Activated naive CD4-positive, alpha-beta T cell treated with anti-CD3 and anti-CD28 coated beads, Interleukin-2, amount 50 U/mL, for 72 hours (primary cell): ENCODE measurements at regions not wholly inside any gene's neighbourhood (a gene's known extent, or its start where the extent isn't known, plus 50 kb on each side); places are given as distances from the start of the nearest gene placed in this dataset.
"Not testable (repeated sequence)": the region's sequence is repeated elsewhere in the genome, so short reads cannot be mapped to it uniquely, and the experiment has no call there.

Source experiments
- ATAC-seq, 2 donors: fragments of 150-1000 bp; cut with Tn5 transposase; 2 replicates each; pipeline ENCODE4 v1.10.0; 2021; ENCODE audit warnings: mild to moderate bottlenecking in 2 of 2, moderate library complexity in 2 of 2
- DNase-seq, 2 donors: peaks; one replicate each; pipeline ENCODE4 v3.0.0; 2021 to 2022; ENCODE audit warnings: low spot score in 2 of 2
- H3K27ac Mint-ChIP-seq, 2 donors: one replicate each; pipeline ENCODE4 v1.8.0; 2022; ENCODE audit warnings: mild to moderate bottlenecking in 2 of 2, mixed read lengths in 2 of 2
- H3K36me3 Mint-ChIP-seq, 2 donors: one replicate each; pipeline ENCODE4 v1.8.0; 2022; ENCODE audit warnings: mixed read lengths in 2 of 2
- H3K9me3 Mint-ChIP-seq, 2 donors: one replicate each; pipeline ENCODE4 v1.8.0; 2022; ENCODE audit warnings: mixed read lengths in 2 of 2

GRCh38 chr5:174987443-174988012 is 263.1 kb downstream of the MSX2 start:
- Mint-ChIP-seq H3K27ac (no peak overlapping the region), H3K9me3 (no peaks in the 10 kb centered on the region), H3K36me3 (no peaks in the 10 kb centered on the region)
- no peak for DNase-seq
- ATAC-seq: no peak

GRCh38 chr5:174984863-174985262 is 260.5 kb downstream of the MSX2 start:
- H3K36me3 Mint-ChIP-seq: no peaks in the 10 kb centered on the region
- no peak overlapping the region for H3K27ac Mint-ChIP-seq
- DNase-seq (no peak), ATAC-seq (no peak)
- H3K9me3 Mint-ChIP-seq: no peaks in the 10 kb centered on the region

GRCh38 chr5:174982485-174982884 is 258.1 kb downstream of the MSX2 start:
- DNase-seq: no peak
- Mint-ChIP-seq H3K9me3 (no peaks in the 10 kb centered on the region), H3K36me3 (no peaks in the 10 kb centered on the region), H3K27ac (no peak overlapping the region)
- no peak for ATAC-seq

- DNase-seq (no peak), ATAC-seq (no peak)
- no peaks in the 10 kb centered on the region for H3K36me3 Mint-ChIP-seq
- no peaks in the 10 kb centered on the region for H3K9me3 Mint-ChIP-seq
- H3K27ac Mint-ChIP-seq: no peak overlapping the region
These were observed 257.0 kb downstream of the MSX2 start for GRCh38 chr5:174981416-174981815.

GRCh38 chr5:174980952-174981351 is 256.6 kb downstream of the MSX2 start:
- H3K9me3 Mint-ChIP-seq: no peaks in the 10 kb centered on the region
- ATAC-seq: no peak

GRCh38 chr5:174972291-174972690 is 247.9 kb downstream of the MSX2 start:
- DNase-seq (no peak), ATAC-seq (no peak)
- H3K9me3 Mint-ChIP-seq: peaks cover 5 to 23% of the 10 kb centered on the region in 2 donors
- no peak overlapping the region for H3K27ac Mint-ChIP-seq
- H3K36me3 Mint-ChIP-seq: peaks cover under 1 to 29% of the 10 kb centered on the region in 2 donors

More at GRCh38 chr5:174980952-174981351, 256.6 kb downstream of the MSX2 start:
- DNase-seq: no peak
- H3K36me3 Mint-ChIP-seq: no peaks in the 10 kb centered on the region
- H3K27ac Mint-ChIP-seq: no peak overlapping the region

GRCh38 chr5:174971210-174971609 is 246.8 kb downstream of the MSX2 start:
- Mint-ChIP-seq H3K9me3 (peaks cover 11 to 23% of the 10 kb centered on the region in 2 donors), H3K36me3 (peaks cover 11 to 37% of the 10 kb centered on the region in 2 donors), H3K27ac (no peak overlapping the region)
- ATAC-seq (no peak), DNase-seq (no peak)

- peaks cover 13 to 37% of the 10 kb centered on the region in 2 donors for H3K36me3 Mint-ChIP-seq
- ATAC-seq (no peak), DNase-seq (no peak)
- H3K9me3 Mint-ChIP-seq: peaks cover 14 to 23% of the 10 kb centered on the region in 2 donors
- no peak overlapping the region for H3K27ac Mint-ChIP-seq
These were observed 246.1 kb downstream of the MSX2 start for GRCh38 chr5:174970502-174970901.

GRCh38 chr5:174953871-174954270 is 229.5 kb downstream of the MSX2 start:
- no peak for DNase-seq
- H3K36me3 Mint-ChIP-seq: no peaks in the 10 kb centered on the region
- H3K9me3 Mint-ChIP-seq: no peaks in the 10 kb centered on the region
- no peak for ATAC-seq
- no peak overlapping the region for H3K27ac Mint-ChIP-seq

- peak; percentile 73 to 82 for ATAC-seq
- Mint-ChIP-seq H3K27ac (no peak overlapping the region), H3K36me3 (no peaks in the 10 kb centered on the region)
These were observed 226.9 kb downstream of the MSX2 start for GRCh38 chr5:174951151-174951780.

GRCh38 chr5:174947548-174947947 is 223.2 kb downstream of the MSX2 start:
- Mint-ChIP-seq H3K9me3 (no peaks in the 10 kb centered on the region), H3K36me3 (no peaks in the 10 kb centered on the region), H3K27ac (no peak overlapping the region)
- DNase-seq (no peak), ATAC-seq (no peak)

More at GRCh38 chr5:174951151-174951780, 226.9 kb downstream of the MSX2 start:
- peak in 1 of 2 donors; percentile 63 for DNase-seq
- no peaks in the 10 kb centered on the region for H3K9me3 Mint-ChIP-seq

GRCh38 chr5:174945853-174946252 is 221.5 kb downstream of the MSX2 start:
- H3K27ac Mint-ChIP-seq: peak overlapping the region in 1 of 2 donors; percentile 26
- no peaks in the 10 kb centered on the region for H3K9me3 Mint-ChIP-seq
- no peak for DNase-seq
- no peaks in the 10 kb centered on the region for H3K36me3 Mint-ChIP-seq
- no peak for ATAC-seq

GRCh38 chr5:174943785-174944184 is 219.4 kb downstream of the MSX2 start:
- no peak for ATAC-seq
- DNase-seq: no peak
- Mint-ChIP-seq H3K36me3 (no peaks in the 10 kb centered on the region), H3K27ac (no peak overlapping the region), H3K9me3 (no peaks in the 10 kb centered on the region)

GRCh38 chr5:174943002-174943401 is 218.6 kb downstream of the MSX2 start:
- not testable (repeated sequence) for H3K36me3 Mint-ChIP-seq, DNase-seq, ATAC-seq, H3K27ac Mint-ChIP-seq, H3K9me3 Mint-ChIP-seq

GRCh38 chr5:174937201-174938123 is 213.1 kb downstream of the MSX2 start:
- ATAC-seq (no peak), DNase-seq (no peak)
- Mint-ChIP-seq H3K27ac (no peak overlapping the region), H3K9me3 (no peaks in the 10 kb centered on the region), H3K36me3 (no peaks in the 10 kb centered on the region)

GRCh38 chr5:174935854-174936474 is 211.6 kb downstream of the MSX2 start:
- no peak overlapping the region for H3K27ac Mint-ChIP-seq
- DNase-seq (peak in 1 of 2 donors; percentile 46), ATAC-seq (peak; percentile 28 to 64)
- no peaks in the 10 kb centered on the region for H3K36me3 Mint-ChIP-seq
- no peaks in the 10 kb centered on the region for H3K9me3 Mint-ChIP-seq

- ATAC-seq, H3K27ac Mint-ChIP-seq, H3K9me3 Mint-ChIP-seq, H3K36me3 Mint-ChIP-seq, DNase-seq: not testable (repeated sequence)
These were observed 206.7 kb downstream of the MSX2 start for GRCh38 chr5:174931033-174931432.
